GM23248 (cell line): ENCODE measurements at regions not wholly inside any gene's neighbourhood (a gene's known extent, or its start where the extent isn't known, plus 50 kb on each side); places are given as distances from the start of the nearest gene placed in this dataset.

Experiments used
- EZH2 ChIP-seq: fragments of 200-600 bp; sonication (generic); IDR thresholded peaks from 2 replicates; pipeline ENCODE4 v1.6.1; 2018; ENCODE audit warnings: antibody characterized with exemption, mild to moderate bottlenecking; ENCODE audit not compliant: insufficient read depth, poor library complexity, severe bottlenecking
- EZH2phosphoT487 ChIP-seq: fragments of 200-600 bp; sonication (generic); IDR thresholded peaks from 2 replicates; pipeline ENCODE4 v1.6.1; 2018; ENCODE audit warnings: antibody characterized with exemption, moderate library complexity, mild to moderate bottlenecking, low read depth; ENCODE audit not compliant: insufficient read depth

GRCh38 chr18:59067873-59068272 is 71.8 kb upstream of the SEC11C start:
- TF ChIP-seq EZH2phosphoT487 = no peak
- TF ChIP-seq EZH2 = no peak
